ENCODE measurements at regions not wholly inside any gene's neighbourhood (a gene's known extent, or its start where the extent isn't known, plus 50 kb on each side); places are given as distances from the start of the nearest gene placed in this dataset.
A peak's percentile ranks its signal among the peaks of the same experiment; 100 is the strongest.
"Not testable (repeated sequence)": the region's sequence is repeated elsewhere in the genome, so short reads cannot be mapped to it uniquely, and the experiment has no call there.

DNA sequence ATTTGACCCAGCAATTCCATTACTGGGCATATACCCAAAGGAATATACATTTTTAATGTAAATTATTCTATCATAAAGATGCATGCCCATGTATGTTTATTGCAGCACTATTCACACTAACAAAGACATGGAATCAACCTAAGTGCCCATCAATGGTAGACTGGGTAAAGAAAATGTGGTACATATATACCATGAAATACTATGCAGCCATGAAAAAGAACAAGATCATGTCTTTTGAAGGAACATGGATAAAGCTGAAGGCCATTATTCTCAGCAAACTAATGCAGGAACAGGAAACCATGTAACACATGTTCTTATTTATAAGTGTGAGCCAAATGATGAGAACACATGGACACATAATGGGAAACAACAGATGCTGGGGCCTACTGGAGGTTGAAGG, 603.0 kb upstream of the MARCKS start:
- not testable (repeated sequence) for DNase-seq

GRCh38 chr6:113258771-113259170, 598.4 kb upstream of the MARCKS start:
- DNase-seq = no peak

DNA sequence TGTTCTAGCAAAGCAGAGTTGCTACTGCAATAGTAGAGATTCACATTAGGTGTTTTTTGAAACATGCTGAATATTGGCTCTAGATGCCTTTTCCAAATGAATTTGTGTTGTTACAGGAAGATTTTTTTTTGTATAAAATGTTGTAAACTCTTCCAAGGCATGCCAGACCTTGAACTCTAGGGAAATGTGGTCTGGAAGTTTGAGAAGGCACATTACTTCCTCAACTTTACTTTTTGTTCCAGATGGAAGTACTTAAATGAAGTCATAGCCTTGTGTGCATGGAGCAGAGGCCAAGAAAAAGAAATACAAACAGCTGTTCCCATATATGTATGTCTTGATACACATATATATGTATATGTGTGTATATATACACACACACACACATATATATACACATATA, 585.7 kb upstream of the MARCKS start:
- no peak for DNase-seq

DNA sequence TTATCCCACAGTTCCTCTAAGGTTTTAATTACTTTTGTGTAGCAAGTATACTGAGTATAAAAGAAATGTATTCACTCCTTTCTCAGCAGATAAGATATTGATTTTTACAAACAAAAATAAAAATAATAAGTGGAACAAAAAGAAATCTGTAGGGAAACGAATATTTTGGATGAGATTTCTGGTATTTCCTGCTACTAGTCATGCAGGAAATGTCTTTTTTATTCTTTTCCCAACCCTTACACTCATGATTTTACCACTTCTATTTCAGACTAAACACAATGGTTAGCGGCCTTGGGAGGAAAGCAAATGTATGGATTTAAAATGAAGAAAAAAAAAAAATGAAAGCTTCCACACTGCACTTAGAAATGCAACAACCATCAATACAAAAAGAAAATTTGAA, 580.5 kb upstream of the MARCKS start:
- no peak for DNase-seq

DNA sequence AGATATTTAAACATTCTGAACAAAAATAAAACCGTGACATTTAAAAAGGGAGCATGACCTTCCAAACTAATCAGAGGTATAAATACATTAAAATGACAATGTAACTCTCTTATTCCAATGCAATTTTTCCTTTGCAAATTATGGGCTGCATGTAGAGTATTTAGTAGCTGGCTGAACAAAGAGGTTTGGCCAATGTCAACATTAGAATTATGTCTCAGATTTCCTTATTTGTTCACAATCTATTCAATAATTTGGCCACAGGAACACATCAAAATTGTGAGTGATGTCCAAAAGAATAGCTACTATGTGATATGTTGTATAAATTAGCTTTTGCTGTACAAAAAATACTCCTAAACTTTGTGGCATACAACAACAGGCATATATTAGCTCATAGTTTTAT, 580.0 kb upstream of the MARCKS start:
- no peak for DNase-seq

GRCh38 chr6:113281014-113281413, 576.1 kb upstream of the MARCKS start:
- no peak for DNase-seq

DNA sequence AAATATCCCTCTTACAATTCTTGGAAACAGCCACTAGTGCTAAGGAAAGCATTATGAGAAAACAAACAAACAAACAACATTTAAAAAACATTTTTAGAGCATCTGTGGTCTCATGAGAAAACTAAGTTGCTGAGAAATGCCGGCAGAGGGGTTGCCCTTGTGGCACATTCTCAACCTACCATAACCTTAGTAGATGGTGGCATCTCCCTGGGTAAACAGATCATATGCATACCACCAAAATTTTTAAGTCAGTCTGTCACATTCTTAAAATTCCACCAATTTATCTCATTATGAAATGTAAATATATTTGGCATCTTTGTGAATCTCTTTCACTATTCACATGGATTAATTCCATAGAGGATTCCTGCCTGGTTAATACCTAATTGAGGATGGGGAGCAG, 575.7 kb upstream of the MARCKS start:
- no peak for DNase-seq

- no peak for DNase-seq
Measured at GRCh38 chr6:113287396-113287795, 569.7 kb upstream of the MARCKS start.

DNA sequence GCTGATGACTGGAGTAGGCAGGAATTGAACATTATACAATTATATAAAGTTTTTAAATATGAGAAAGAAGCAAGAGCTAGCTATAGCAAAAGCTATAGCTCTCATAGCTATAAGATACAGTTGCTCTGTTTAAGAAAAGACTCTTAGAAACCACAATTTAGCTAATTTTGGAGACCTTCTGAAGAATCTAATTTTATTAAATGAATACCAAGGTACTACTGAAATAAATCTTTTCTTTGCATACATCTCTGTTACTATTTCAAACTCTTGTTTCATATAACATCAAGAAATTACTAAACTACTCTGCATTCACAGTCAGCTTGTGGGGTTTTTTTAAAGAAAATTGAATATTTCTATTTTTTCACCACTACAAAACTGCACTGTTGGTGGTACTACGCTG, 568.7 kb upstream of the MARCKS start:
- DNase-seq = no peak

DNA sequence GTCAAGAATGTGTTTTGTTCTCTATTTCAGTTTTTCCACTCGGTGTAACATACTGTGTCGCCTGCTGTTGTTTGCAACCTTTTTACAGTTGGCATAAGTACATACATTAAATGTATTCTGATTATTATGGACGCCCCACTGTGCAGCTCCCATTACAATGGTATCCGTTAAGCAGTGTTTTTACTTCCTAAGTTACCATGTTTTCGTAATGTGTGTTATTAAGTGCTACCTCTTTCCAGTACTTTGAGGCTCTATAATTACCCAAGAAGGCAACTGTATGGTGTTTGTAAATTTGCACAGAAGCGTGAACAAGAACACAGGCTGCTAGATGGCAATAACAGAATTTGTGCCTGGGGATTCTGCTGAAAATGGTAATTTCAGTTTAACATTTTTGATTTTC, 568.0 kb upstream of the MARCKS start:
- no peak for DNase-seq

GRCh38 chr6:113290684-113291083, 566.5 kb upstream of the MARCKS start:
- DNase-seq = no peak

DNA sequence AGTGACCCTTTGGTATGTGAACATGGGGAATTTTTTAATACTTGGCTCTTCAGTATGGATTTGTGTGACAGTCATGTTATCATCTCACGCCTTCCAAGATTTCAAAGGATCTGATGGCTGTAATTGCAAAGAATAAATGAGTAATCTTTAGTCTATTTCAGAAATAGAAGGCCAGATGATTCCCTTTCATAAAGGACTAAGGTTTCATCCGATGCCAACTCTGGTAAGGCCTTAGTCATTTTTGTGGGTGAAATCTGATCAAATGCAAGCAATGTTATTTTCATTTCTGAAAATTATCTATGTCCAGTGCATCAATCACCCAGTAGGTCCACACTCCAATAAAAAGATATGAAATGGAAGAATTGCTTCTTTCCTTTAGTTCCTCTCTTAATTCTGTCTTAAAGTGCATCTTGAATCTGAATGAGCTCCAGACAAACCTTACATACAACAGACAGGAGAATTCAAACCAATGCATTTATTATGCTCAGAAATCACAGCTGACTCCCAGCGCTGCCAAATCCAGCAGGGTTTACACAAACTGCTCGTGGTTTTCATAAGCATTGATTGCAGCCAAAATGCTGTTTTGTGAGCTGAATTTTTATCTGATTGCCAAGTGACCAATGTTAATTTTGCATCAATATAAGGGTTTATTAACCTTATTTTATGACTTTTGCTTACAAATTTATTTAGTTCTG, 565.2 kb upstream of the MARCKS start:
- DNase-seq = no peak

GRCh38 chr6:113292646-113293422, 564.3 kb upstream of the MARCKS start:
- DNase-seq = no peak

DNA sequence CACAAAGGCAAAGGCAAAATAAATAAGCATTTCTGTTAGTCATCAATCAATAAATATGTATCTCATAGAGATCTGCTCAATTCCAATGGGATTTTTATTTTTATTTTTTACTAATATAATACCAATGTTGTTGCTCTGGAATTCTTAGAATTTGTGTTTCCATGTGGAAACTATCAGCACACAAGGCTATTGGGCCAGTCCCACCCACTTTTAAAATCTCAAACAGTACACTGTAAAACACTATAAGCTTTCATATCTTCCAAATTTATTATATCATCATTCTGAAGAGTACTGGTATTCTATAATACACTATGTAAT, 563.8 kb upstream of the MARCKS start:
- DNase-seq = no peak

DNA sequence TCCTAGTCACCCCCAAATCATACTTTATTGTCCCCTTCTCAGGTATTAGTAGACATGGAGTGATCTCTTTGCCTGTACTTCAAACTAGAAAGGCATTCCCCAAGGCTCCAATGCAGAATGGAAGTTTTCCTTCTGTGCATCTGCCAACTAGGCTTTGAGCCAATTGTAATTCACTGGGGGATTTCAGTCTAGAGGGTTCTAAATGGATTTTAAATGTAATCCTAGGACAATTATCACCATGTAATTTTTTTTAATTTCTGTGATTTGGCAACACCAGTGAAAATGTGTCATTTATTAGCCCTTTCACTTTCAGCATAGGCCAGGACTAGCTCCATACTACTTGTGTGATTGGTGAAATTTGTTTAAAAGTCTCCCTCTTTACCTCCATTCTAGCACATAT, 557.6 kb upstream of the MARCKS start:
- no peak for DNase-seq

DNA sequence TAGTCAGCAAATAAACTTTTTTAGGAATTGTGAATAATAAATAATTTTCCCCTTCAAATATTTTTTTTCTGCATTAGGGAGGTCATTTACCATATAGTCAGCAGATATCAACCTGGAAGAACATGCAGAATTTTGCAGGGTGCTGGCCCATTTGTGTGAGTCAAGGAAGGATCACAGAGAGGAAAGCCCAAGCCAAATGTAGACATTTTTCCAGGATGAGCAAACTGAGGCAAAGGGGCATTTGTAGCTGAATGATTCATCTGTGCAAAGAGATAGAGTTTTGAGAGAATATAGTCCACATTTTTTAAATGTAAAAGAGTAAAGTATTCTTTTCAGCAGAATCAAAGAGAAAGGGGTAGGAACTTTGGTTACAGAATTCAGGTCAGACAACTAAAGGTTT, 555.5 kb upstream of the MARCKS start:
- DNase-seq = no peak

DNA sequence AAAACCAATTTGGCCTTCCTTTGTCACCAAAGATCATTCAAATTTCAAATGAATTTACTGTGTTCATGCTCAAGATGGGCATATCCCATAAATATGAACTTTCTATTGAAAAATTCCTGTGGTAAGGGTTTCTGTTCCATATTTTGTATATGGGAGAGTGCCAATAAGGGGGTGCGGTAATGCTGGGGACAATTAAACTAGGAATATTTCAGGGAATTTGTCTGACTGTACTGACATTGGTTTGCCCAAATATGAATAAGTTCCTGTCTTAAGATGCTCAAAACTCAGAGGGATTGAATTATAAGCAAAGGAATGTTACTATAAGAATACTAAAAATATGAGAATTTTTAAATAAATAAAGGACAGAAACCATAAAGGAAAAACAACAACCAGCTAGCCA, 553.0 kb upstream of the MARCKS start:
- no peak for DNase-seq

DNA sequence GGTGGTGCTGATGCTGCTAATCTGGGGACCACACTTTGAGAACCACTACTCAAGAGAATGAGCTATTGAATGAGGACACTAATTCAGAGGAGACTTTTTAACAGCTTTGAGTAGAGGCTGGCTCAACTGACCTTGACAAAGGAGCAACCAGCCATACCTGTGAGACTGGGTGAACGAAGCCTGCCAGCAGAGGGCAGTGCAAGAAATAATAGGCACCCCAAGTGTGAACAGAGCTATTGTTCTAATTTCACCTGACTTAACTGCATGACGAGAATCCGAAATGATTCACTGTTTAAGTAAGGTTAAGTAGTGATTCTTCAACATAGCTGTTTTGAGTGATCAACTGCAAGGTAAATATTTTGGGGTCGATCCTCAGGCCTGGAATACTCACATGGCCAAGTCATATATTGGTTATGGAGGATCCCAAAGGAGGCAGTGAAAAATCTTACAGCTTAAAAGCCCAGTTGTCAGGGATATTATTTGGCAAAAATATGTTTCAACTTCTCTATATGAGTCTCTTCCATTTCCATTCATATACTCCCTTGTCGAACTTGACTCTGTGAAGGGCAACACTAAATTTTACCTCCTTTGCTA, 550.5 kb upstream of the MARCKS start:
- DNase-seq = peak; percentile 57 to 58

GRCh38 chr6:113308266-113308665, 548.9 kb upstream of the MARCKS start:
- no peak for DNase-seq

DNA sequence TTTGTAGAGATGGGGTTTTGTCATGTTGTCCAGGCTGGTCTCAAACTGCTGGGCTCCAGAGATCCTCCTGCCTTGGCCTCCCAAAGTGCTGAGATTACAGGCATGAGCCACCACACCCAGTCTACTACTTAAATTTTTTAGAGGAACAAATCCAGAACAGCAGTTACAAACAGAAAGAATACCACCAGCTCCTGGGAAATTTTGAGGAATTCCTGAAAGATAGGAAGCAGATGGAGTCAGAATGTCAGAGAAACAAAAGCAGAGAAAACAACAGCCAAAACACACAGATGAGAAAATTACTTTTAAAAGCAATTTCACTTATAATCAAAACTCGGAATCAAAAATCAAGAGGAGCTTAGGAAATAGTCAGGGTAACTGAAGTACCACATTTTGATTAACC, 543.3 kb upstream of the MARCKS start:
- no peak for DNase-seq

- DNase-seq = no peak
Measured at GRCh38 chr6:113315165-113315564, 542.0 kb upstream of the MARCKS start.

DNA sequence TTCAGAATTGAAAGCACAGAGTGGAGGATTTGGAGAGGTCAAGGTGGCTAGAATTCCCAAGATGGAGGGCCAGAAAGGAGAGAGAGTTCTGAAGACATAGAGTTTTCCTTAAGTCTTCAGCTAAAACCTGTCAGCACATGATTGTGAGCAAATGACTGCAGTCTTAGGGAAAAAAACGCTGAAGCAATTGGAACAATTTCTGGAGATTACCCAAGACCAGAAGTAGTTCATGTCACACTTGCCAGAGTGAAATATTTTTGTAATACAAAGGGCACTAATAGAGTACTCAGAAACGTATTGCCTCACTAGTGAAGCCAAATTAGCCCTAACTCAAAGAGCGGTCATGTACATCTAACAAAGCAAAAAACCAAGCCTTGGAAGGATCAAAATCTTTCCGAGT, 541.3 kb upstream of the MARCKS start:
- no peak for DNase-seq

GRCh38 chr6:113317442-113317841, 539.7 kb upstream of the MARCKS start:
- no peak for DNase-seq

DNA sequence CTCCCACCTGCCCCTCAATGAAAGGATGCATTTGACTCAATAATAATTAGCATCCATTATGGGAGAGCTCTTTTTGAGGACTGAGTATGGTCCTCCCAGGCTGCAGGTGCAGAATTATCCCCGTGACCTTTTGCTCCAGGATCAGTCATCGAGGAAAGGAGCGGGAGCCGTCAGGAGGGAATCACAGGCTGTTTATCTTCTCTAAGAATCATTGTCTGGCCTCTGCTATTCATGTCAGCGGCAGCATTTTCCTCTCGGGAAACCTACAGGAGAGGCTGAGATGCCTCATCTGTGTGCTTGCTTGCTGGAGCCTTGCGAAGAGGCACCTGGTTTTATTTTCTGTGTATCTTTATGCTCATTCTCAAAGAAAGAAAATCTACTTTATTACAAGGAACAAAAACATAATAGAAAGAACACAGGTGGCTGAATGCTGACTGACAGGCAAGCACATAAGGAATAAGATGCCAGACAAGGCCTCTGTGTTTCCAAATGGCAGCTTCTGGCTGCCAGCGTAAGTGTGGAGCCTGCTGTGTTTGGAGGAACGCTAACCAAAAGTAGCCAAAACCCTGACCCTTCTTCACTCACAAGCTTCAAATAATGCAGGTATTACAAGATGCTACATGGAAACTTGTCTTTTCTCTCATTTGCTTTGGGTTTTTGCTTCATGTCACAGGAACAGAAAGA, 539.1 kb upstream of the MARCKS start:
- no peak for DNase-seq
